Medulla oblongata (tissue), 1 donor: ENCODE measurements at regions not wholly inside any gene's neighbourhood (a gene's known extent, or its start where the extent isn't known, plus 50 kb on each side); places are given as distances from the start of the nearest gene placed in this dataset.
A peak's percentile ranks its signal among the peaks of the same experiment; 100 is the strongest.

Experiments used
- DNase-seq: peaks from one replicate; pipeline ENCODE4 v3.0.0-alpha.2; 2015; ENCODE audit errors: extremely low spot score

DNA sequence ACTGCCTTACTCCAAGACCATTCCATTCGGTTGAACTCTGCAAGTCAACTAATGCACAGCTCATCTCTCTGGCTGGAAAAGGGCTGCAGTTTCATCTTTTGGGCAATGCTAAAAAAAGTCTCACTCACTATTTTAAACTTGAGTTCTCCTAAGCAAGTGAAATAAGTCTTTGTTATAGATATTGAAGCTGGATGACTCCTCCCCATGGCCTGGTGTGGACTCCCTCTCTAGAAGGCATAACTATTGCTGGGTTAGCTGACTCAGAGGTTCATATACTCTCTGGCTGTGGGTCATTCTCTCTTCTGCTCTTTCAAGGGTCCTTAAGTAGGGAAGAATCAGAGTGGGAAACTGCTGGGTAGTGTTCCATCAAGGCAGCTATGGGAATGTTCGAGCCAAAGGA lies 88.0 kb downstream of the XCL2 start:
- DNase-seq = no peak

DNA sequence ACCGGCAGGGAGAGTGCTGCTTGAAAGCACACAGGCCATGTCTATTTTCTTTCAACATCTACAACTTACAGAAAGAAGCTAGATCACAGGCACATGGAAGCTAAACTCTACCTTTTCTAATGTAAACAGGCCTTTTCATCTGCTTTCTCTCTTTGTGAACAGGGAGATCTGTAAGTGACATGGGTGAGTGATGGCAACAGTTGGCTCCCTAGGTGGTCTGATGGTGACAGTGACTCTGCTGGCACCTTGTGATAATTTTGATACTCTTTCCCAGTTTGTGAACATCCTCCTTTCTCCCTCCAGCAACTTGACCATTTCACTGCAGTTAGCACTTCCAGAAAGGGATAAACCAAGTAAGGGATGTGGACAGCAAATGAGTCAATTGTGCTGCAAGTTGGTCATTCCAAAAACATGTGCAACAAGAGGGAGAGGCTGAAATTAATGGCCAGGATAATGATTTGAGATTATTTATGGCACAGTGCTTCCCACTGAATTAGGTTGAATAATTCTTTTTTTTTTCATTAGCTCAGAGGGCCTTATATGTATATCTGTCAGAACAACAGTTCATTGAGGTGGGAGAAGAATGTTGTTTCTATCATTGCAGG lies 89.5 kb downstream of the XCL2 start:
- no peak for DNase-seq

DNA sequence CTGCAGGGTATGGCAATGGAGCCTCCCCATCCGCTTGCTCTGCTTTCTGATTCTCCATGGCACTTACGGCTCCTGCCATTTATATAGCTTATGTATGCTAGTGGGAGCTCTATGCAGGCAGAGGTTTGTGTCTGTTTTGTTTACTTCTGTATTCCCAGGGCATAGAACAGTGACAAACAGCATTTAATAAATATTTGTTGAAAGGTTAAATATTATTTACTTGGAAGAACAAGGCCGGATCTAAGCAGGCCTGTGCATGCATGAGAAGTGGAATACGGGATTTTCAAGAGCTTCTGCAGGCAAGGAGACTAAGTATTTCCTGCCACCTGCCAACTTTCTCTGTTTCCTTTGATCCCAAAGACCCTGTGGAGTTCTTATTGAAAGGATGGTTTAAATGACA lies 90.7 kb downstream of the XCL2 start:
- no peak for DNase-seq

DNA sequence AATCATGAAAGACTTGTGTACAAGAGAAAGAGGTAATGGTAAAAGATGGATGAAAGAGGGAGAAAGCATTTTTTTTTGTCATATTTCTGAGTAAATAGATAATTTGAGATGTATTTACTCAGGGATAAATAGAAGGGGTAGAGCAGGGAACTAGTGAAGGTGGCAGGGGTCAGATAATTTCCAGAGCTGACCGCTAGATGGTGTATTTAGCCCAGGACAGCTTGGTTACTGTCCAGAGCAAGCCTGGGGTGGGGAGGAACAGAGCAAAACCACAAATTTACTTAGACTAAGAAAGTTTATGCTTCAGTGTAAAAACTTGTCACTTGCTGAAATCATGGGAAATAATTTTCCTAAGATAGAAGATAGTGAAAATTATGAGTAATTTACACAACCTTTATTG lies 91.5 kb downstream of the XCL2 start:
- DNase-seq = no peak

DNA sequence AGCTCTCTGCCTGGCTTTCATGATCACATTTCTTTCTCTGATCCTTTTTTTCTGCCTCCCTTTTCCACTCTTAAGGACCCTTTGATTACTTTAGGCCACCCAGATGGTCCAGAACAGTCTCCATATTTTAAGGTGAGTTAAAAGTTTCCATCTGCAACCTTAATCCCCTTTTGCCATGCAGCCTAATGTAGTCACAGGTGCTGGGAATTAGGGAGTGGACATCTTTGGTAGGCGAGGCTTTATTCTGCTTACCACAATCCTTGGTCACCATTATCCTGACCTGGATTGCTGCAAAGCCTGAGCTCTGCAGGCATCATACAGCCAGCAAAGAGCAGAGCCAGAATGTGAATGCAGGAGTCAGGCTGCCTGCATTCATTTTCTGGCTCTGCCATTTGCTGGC lies 95.9 kb downstream of the XCL2 start:
- DNase-seq = no peak

DNA sequence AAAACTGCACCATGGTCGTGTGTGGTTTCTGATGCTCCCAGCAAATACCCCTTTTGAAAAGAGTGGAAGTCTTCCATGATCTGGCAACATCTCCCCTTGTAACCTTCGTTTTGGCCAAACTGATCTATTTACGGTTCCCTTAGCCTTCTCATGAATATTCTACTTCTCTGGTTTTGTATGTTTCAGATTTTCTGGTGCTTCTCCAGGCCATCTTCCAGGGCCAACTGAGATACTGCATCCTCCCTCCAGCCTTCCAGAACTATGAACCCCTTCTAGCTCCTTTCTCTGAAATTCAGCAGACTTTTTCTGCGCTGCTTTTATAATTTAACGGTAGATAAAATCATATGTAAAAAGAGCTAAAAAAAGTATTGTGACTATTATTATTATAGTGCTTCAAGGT lies 97.7 kb downstream of the XCL2 start:
- no peak for DNase-seq

DNA sequence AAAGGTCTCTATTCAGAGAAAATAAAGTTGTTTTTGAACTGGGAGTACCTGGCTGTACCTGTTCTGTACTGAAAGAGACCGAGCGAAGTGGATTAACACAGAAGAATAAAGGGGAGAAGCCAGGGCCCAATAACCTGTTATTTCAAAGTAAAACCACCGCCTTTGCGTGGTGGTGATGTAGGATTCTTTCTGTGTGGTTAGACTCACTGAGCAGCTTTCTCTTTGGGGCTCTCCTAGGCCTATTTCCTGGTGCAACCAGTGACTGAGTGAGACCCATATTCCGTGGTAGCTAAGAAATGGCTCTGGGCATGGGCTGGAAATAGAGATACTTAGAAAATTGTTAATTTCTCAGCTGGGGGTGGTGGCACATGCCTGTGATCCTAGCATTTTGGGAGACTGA lies 99.9 kb downstream of the XCL2 start:
- DNase-seq = no peak

DNA sequence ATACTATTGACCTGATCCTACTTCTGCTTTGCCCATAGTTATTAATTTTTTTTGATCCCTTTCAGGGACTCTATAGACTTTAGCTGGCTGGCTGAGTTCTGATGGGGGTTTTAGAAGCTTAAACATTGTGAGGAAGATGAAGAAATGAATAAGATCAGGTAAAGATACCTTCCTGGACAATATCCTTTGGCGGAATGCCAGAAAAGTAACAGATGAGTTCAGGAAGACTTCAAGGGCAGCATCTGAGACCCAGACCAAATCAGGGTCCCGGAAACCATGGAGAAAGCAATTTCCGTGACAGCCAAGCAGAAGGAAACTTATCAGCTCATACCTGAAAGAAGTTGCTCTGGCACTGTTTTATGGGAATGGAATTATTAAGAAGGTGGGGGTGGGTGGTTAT lies 100.4 kb downstream of the XCL2 start:
- no peak for DNase-seq

DNA sequence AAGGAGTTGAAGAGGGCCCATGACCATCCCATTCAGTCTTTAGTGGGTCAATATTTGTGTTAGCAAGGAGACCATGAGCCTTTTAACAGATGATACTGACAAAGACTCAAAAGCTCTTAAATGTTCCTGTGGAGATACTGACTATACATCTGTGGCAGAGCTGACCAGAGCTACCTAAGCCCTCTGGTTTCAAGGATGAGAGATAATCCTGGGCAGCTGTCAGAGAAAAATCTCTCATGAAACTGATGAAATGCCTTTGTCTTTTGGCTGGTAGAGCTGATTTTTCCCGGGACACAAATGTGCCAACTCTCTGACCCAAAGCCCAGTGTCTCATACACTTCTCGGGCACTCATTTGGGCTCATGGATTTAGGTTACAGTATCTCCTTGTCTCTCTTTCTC lies 100.9 kb downstream of the XCL2 start:
- no peak for DNase-seq

DNA sequence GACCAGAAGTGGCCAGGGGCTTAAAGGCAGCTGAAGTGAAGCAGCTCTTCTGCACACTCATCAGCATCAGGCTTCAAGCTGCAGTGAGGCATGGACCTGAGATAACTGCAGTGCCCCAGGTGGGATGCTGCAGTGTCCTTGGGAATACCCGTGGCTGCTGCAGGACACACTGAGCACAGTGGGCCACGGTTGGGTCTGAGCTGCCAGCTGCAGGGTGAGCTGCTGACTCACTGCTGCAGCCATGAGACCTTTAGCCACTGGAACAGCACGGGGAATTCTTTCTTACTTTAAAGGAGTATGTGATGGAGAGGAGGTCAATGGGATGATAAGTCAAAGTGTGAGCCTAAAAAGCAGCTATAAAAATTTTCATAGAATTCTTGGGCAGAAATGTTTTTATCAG lies 102.1 kb downstream of the XCL2 start:
- no peak for DNase-seq

DNA sequence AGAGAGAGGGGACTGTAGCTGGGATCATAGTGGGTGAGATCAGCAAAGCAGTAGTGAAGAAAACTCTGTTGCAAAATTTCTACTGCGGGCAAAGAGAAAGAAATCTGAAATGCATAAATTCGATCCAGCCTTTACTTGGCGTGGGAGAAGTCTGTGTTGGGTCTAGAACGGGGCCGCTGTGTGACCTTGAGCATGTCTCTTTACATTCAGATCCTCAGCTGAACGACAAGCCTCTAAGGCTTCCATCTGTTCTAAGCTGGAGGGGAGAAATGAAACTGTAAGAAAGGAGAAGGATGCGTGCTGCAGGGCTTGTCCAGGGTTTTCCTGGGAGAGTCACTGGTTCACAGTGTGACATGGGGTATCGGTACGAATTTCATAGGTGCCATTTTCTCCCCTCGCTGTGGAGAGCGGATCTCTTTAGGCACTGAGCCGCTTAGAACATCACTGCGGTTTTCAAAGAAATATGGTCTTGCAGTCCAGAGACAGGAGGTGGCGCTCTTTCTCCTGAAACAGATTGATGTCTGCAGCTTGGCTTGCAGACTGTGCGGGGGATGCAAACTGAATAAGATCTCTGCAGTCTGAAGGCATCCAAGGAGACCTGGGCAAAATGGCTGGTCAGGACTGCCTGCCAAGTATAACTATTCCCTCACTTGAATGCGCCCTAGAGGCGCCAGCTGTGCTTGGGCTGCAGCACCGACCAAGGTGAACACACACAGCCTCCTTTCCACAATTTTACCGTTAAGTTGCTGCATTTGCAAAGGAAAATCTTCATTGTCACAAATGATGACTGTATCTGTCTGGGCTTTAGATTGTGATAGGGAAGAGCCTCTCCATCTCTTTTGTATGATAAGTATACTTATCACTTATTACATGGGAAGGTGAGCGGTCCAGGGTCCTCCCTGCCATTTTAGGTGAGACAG lies 104.1 kb downstream of the XCL2 start:
- DNase-seq = peak; percentile 86

DNA sequence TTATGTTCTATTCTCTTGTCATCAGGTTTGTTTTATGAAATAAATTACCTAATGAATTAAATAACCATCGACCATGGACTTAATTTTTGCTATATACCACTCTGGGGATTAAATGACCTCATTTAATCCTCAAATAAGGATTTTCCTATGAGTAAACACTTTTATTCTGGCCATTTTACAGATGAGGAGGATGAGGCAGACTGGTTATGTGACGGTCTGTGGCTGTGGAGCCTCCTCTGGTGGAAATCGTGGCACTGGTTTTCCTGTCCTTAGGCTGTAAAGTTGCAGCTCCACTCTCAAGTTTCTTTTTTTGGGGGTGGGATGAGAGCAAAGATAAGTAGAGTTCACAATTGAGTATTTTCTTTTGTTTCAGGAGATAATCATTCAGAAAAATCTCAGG lies 105.2 kb downstream of the XCL2 start:
- no peak for DNase-seq

DNA sequence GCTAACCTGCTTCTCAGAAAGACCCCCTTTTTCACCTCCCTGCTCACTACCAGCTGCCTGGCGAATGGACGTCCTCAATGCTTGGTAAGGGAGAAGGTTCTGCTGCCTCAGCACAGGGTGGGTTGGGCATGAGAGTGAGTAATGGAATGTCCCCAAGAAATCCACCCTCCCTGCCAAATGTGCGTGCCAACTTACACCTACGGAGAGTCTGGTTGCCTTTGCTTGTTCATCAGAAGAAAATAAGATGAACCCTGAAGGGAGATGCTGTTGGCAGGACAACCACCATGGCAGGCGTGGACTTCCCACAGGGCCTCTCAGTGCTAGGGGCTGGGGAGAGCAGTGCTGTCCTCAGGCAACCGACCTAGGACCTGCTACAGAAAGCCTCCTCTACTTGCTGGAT lies 106.0 kb downstream of the XCL2 start:
- no peak for DNase-seq

DNA sequence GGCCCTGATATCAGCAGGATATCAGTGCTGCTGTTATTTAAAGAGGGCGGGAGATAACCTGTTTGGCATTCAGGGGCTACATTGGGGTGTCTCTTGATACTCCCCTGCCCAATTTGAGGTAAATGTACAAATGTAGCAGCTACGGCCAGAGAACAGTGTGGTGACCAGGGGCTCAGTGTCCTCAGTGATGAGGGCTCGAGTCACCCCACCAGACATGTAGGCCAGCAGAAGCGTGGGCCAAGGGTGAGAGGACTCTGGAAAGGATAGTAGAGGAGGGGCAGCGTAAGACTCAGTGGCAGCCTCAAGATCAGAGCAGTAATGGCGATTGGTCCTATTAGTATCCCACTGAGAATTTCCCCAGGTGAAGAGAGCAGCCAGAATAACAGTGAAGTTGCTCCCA lies 108.4 kb downstream of the XCL2 start:
- no peak for DNase-seq

DNA sequence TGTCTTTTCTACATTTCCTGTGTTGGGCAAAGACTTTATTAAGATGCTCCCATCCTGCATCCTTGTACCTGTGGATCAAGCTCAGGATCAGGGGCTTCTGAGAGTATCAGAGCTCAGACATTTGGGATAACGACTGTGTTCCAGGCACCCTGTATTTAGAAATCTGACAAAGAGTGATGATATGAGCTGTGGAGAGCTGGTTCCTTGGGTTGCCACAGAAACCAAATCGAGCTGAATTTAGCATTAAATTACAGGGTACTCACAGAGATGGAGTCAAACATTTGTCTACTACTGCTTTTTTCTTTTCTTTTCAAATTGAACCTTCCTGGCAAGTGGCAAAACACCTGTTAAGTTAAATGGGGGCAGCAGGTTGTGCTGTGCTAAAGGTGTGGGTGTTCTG lies 110.6 kb downstream of the XCL2 start:
- no peak for DNase-seq

DNA sequence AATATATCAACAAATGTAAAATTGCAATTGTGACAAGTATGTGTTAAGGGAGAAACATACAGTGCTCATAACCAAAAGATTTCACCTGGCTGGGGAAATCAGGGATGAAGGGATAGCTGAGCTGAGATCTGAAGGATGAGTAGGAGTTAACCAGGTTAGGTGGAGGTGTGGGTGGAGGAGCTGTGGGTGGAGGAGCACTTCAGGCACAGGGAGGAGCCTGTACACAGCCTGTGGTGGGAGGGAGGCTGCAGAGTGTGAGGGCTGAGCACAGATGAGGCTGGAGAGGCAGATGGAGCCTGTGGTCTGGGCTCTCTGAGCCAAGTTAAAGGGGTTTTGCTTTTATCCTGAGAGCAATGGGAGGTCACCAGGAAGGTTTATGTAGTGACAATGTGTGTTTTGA lies 111.9 kb downstream of the XCL2 start:
- no peak for DNase-seq

DNA sequence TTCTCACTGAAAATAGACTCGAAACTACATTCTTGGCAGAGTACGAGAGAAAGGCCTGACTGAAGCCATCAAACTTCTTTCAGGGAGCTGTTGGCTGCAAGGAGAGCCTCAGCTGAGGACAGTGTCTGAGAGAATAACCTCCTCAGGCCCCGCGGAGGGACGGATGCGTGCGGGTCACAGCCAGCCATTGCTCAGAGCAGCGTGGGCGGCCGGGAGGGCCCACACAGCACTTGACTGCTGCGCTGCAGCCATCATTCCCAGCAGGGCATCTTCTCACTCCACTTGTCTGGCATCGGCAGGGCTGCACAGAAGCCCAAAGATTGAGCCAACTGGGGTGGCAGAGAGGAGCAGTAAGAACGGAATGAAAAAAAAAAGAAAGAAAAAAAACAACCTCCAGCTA lies 113.5 kb downstream of the XCL2 start:
- DNase-seq = no peak

DNA sequence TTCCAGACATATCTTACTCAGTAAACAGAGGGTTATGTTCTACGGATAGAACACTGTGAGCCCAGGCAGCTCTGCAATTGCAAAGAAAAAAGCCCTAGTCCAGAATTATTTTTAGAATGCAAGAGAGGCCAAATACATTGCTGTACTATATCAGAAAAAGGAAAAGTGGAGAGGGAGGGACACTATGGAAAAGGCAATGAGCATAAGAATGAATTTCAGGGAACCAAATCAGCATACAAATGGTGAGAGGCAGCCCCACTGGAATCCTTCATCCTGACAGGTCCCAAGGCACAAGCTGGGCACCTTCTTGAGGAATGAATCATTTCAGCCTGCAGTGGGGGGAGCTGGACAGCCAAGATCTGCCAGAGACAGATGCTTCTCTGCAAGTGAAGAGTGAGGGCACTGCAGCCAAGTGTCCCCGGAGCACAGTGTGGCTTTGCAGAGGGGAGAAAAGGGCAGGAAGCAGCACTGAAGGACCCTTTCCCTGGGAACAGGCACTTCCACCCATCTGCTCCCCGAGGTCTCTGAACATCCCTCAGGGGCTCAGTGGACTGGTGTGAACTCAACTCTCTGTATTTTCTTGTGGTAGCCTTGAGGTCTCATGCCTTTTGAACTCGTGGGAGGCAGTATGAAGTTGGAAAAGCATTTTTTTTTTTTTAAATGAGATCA lies 115.6 kb downstream of the XCL2 start:
- no peak for DNase-seq

DNA sequence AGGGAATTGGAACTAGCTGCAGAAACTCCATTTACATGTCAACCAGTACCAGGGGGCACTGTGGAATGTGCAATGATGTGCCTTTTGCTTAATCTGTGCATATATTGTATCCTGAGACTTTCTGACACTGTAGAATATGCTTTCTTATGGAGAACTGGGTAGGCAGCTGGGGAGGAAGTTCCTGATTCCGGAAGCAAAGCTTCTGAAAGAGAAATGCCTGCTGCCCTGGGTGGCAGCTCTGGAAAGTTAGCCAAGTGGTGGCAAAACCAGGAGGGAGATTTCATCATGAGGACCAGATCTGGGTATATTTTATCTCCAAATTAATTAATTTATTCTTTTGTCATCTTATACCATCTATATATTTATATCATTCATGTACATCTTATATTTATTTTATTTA lies 116.7 kb downstream of the XCL2 start:
- DNase-seq = no peak

DNA sequence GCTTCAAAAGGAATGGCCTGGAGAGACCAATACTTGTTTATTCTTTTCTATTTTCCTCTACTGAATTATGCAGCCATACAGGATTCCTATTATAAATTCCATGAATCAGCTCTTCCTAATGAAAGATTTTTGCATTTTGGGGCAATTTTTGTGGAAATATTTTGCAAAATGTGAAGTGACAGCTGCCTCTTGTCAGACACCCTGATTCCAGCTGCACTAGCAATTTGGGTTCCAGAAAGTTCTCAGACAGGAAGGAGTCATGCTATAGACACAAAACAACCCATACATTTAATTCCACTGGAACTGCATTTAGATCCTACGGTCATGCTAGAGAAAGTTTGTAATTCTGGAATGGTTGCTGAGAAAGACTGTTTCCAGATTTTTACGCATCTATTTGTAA lies 119.5 kb downstream of the XCL2 start:
- DNase-seq = no peak

DNA sequence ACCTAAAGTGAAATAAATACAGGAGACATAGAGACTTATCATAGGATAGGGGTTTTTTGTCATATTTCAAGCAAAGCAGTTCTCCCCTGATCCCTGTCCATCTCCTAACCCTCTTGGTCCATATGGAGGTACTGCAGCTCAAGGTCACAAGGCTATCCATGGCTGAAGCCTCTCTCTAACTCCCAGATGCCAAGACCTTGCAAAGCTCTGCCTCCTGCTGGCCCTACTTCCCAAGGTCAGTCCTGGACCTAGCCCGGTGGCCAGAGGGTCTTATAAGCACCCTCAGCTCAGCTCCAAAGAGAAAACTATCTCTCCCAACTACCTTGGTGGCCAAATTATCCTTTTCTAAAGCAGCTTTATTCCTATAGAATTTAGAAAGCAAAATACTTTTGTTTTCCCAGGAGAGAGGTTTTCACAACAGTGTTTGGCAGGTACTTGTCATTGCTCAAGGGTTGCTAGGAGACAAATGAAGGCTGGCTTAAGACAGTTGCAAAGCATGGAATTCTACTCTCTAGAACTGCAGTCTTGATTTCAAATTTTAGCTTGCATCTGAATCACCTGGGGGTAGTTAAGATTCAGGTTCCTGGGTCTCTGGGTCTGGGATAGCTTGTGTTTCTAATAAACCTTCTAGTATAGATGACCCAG lies 121.5 kb downstream of the XCL2 start:
- no peak for DNase-seq

DNA sequence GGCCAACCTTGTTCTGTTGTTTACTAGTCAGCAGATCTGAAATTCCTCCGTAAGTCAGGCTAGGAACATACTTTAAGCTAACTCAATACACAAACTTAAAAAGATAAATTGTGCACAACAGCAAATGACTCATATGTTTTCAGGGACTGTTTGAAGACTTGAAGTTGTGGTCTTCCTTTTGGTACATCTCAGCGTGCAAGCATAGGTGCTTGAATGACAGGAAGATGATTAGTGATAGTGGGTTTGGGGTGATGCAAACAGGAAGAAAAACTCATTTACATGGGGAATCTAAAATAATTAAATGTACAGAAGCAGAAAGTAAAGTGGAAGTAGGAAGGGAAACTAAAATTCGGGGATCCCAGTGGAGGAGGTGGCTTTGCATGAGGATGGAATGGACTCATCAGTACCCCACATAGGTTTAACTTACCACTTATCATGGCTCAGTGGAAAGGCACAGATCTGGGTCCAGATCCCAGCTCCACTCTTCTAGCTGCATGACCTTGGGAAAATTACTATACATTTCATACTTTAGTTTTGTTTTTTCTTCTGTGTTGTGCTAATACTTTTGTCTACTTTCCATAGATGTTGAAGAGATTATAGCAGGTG lies 122.3 kb downstream of the XCL2 start:
- no peak for DNase-seq
